Fibroblast of lung (primary cell): ENCODE measurements at regions not wholly inside any gene's neighbourhood (a gene's known extent, or its start where the extent isn't known, plus 50 kb on each side); places are given as distances from the start of the nearest gene placed in this dataset.

Source experiments
- DNase-seq, 2 donors: peaks; one replicate each; pipeline versions ENCODE4 v3.0.0 to v3.0.0-alpha.2; 2010; ENCODE audit warnings: low read depth in 2 of 2
- H2AFZ ChIP-seq: 2 replicates; pipeline ENCODE4 v1.5.1; 2012; ENCODE audit warnings: low read length, control low read depth, inconsistent platforms
- H3K27ac ChIP-seq: 2 replicates; pipeline ENCODE4 v1.5.1; 2011; ENCODE audit warnings: low read length, control low read depth; ENCODE audit not compliant: insufficient read depth
- H3K27me3 ChIP-seq: 2 replicates; pipeline ENCODE4 v1.5.1; 2011; ENCODE audit warnings: mild to moderate bottlenecking, low read length; ENCODE audit not compliant: control insufficient read depth, insufficient read depth
- H3K36me3 ChIP-seq: 2 replicates; pipeline ENCODE4 v1.5.1; 2011; ENCODE audit warnings: low read length; ENCODE audit not compliant: control insufficient read depth, insufficient read depth
- H3K4me1 ChIP-seq: 2 replicates; pipeline ENCODE4 v1.5.1; 2011; ENCODE audit warnings: low read length; ENCODE audit not compliant: control insufficient read depth, insufficient read depth; ENCODE audit errors: extremely low read depth
- H3K4me2 ChIP-seq: 2 replicates; pipeline ENCODE4 v1.5.1; 2011; ENCODE audit warnings: low read length, control low read depth; ENCODE audit not compliant: insufficient read depth; ENCODE audit errors: extremely low read depth
- H3K4me3 ChIP-seq, 4 experiments: fragments of 200-600 bp in 1 of 4; sonication (generic) in 1 of 4; replicated peaks in 1 of 4; 2 replicates each; pipeline ENCODE4 v1.5.1; 2011 to 2016; ENCODE audit warnings: low read length in 4 of 4, low read depth in 3 of 4, mild to moderate bottlenecking in 3 of 4, control low read depth in 2 of 4, inconsistent platforms in 1 of 4, mixed read lengths in 1 of 4; ENCODE audit not compliant: insufficient read depth in 1 of 4; ENCODE audit errors: control extremely low read depth in 1 of 4
- H3K79me2 ChIP-seq: 2 replicates; pipeline ENCODE4 v1.5.1; 2012; ENCODE audit warnings: mild to moderate bottlenecking, low read length, inconsistent platforms; ENCODE audit not compliant: control insufficient read depth, insufficient read depth
- H3K9ac ChIP-seq: 2 replicates; pipeline ENCODE4 v1.5.1; 2011; ENCODE audit warnings: mild to moderate bottlenecking, low read length, control low read depth; ENCODE audit not compliant: insufficient read depth
- H3K9me3 ChIP-seq: 2 replicates; pipeline ENCODE4 v1.5.1; 2012; ENCODE audit warnings: low read depth, low read length; ENCODE audit not compliant: control insufficient read depth, insufficient read depth
- H4K20me1 ChIP-seq: 2 replicates; pipeline ENCODE4 v1.5.1; 2011; ENCODE audit warnings: low read length; ENCODE audit not compliant: control insufficient read depth, insufficient read depth; ENCODE audit errors: extremely low read depth
- CTCF ChIP-seq, 2 donors: IDR thresholded peaks in 1 of 2; conservative IDR thresholded peaks in 1 of 2; 1 replicate in 1 of 2; 2 replicates in 1 of 2; pipeline ENCODE4 v1.5.1; 2011 to 2012; ENCODE audit warnings: low read length in 2 of 2, control low read depth in 1 of 2, inconsistent platforms in 1 of 2, low read depth in 1 of 2, mild to moderate bottlenecking in 1 of 2
- EZH2 ChIP-seq: IDR thresholded peaks from 2 replicates; pipeline ENCODE4 v1.5.1; 2012; ENCODE audit warnings: low read length, control low read depth, mild to moderate bottlenecking; ENCODE audit errors: missing control alignments

DNA sequence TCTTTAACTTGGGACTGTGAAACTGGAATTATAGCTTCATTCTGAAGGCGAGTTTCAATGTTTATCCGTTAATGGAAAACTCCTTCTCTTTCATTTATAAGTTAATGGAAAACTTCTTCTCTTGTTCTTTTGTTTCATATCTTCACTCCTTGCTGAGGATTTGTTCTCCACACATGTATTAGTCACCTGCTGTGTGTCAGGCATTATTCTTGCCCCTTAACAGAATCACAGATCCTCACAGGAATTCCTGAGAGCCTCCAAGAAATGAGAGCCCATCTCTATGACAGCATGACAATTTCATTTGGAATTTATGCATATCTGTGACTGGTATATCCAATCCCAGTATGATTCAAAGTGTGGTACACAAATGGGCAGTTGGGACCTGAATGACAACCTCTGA, 545.8 kb downstream of the BCL11A start:
- Histone ChIP-seq H3K27me3 (no peaks in the 10 kb centered on the region), H3K36me3 (no peaks in the 10 kb centered on the region), H3K9me3 (no peaks in the 10 kb centered on the region), H2AFZ (no peak overlapping the region), H3K4me3 (no peak overlapping the region), H3K4me2 (no peak overlapping the region), H3K79me2 (no peaks in the 10 kb centered on the region), H3K27ac (no peak overlapping the region), H4K20me1 (no peaks in the 10 kb centered on the region), H3K9ac (no peak overlapping the region), H3K4me1 (no peaks in the 10 kb centered on the region)
- no peak for DNase-seq
- TF ChIP-seq EZH2 = no peak
- no peak for TF ChIP-seq CTCF (conservative IDR thresholded peaks at IDR 0.05 in 1 of 2, IDR thresholded peaks at IDR 0.05 in 1 of 2; ENCODE audit: low read depth in 1 of 2, low read length in 2 of 2)

- no peaks in the 10 kb centered on the region for H3K27me3 ChIP-seq
- no peaks in the 10 kb centered on the region for H3K9me3 ChIP-seq
- no peak for TF ChIP-seq EZH2
- TF ChIP-seq CTCF (conservative IDR thresholded peaks at IDR 0.05 in 1 of 2, IDR thresholded peaks at IDR 0.05 in 1 of 2; ENCODE audit: low read depth in 1 of 2, low read length in 2 of 2) = no peak
- H2AFZ ChIP-seq = no peak overlapping the region
- no peak overlapping the region for H3K27ac ChIP-seq
- no peak for DNase-seq
- no peak overlapping the region for H3K4me2 ChIP-seq
- no peak overlapping the region for H3K4me3 ChIP-seq
- no peaks in the 10 kb centered on the region for H3K36me3 ChIP-seq
- H3K79me2 ChIP-seq = no peaks in the 10 kb centered on the region
- no peaks in the 10 kb centered on the region for H3K4me1 ChIP-seq
- H3K9ac ChIP-seq = no peak overlapping the region
- H4K20me1 ChIP-seq = no peaks in the 10 kb centered on the region
Measured at GRCh38 chr2:60003076-60003475, 550.4 kb downstream of the BCL11A start.

GRCh38 chr2:60002183-60002867, 551.1 kb downstream of the BCL11A start:
- no peaks in the 10 kb centered on the region for H3K9me3 ChIP-seq
- no peaks in the 10 kb centered on the region for H3K27me3 ChIP-seq
- no peak overlapping the region for H3K4me2 ChIP-seq
- H2AFZ ChIP-seq = no peak overlapping the region
- no peaks in the 10 kb centered on the region for H3K36me3 ChIP-seq
- H3K79me2 ChIP-seq = no peaks in the 10 kb centered on the region
- no peaks in the 10 kb centered on the region for H4K20me1 ChIP-seq
- DNase-seq = no peak
- TF ChIP-seq EZH2 (no peak), CTCF (conservative IDR thresholded peaks at IDR 0.05 in 1 of 2, IDR thresholded peaks at IDR 0.05 in 1 of 2; ENCODE audit: low read depth in 1 of 2, low read length in 2 of 2) (no peak)
- no peak overlapping the region for H3K9ac ChIP-seq
- H3K4me1 ChIP-seq = no peaks in the 10 kb centered on the region
- H3K27ac ChIP-seq = no peak overlapping the region
- H3K4me3 ChIP-seq = no peak overlapping the region
